Tibial nerve (tissue), 4 donors: ENCODE measurements at regions not wholly inside any gene's neighbourhood (a gene's known extent, or its start where the extent isn't known, plus 50 kb on each side); places are given as distances from the start of the nearest gene placed in this dataset.

ENCODE experiments used
- DNase-seq, 2 donors: peaks; one replicate each; pipeline ENCODE4 v3.0.0-alpha.2; 2019; ENCODE audit warnings: low spot score in 2 of 2
- H3K27ac ChIP-seq, 4 donors: fragments of 200-600 bp; sonication (generic) in 3 of 4; one replicate each; pipeline ENCODE4 v1.5.1; 2017 to 2019; ENCODE audit warnings: mild to moderate bottlenecking in 1 of 4
- H3K27me3 ChIP-seq, 2 donors: fragments of 200-600 bp; sonication (generic) in 1 of 2; one replicate each; pipeline versions ENCODE4 v1.5.1 to v1.6.0; 2017 to 2019
- H3K36me3 ChIP-seq, 3 donors: fragments of 200-600 bp; sonication (generic); one replicate each; pipeline ENCODE4 v1.5.1; 2018 to 2019
- H3K4me1 ChIP-seq, 4 donors: fragments of 200-600 bp; sonication (generic) in 3 of 4; one replicate each; pipeline ENCODE4 v1.5.1; 2017 to 2019
- H3K4me3 ChIP-seq, 4 donors: fragments of 200-600 bp; sonication (generic) in 3 of 4; one replicate each; pipeline ENCODE4 v1.5.1; 2017 to 2019; ENCODE audit warnings: mild to moderate bottlenecking in 1 of 4, moderate library complexity in 1 of 4
- H3K9me3 ChIP-seq, 4 donors: fragments of 200-600 bp; sonication (generic) in 3 of 4; one replicate each; pipeline ENCODE4 v1.5.1; 2017 to 2019
- CTCF ChIP-seq, 5 experiments: fragments of 200-600 bp in 3 of 5; fragments of 450-650 bp in 2 of 5; sonication (generic) in 3 of 5; IDR thresholded peaks; one replicate each; pipeline ENCODE4 v1.5.1; 2016 to 2019; ENCODE audit warnings: antibody characterized with exemption in 5 of 5, mild to moderate bottlenecking in 3 of 5, moderate library complexity in 2 of 5
- EP300 ChIP-seq, 2 donors: sonication (generic); formaldehyde crosslinking; IDR thresholded peaks; one replicate each; pipeline ENCODE4 v1.6.1; 2017; ENCODE audit warnings: antibody characterized with exemption in 2 of 2, mild to moderate bottlenecking in 1 of 2
- POLR2A ChIP-seq, 2 donors: fragments of 450-650 bp; IDR thresholded peaks; one replicate each; pipeline ENCODE4 v1.6.1; 2017; ENCODE audit warnings: antibody characterized with exemption in 2 of 2, mild to moderate bottlenecking in 2 of 2, moderate library complexity in 2 of 2
- WGBS, 2 donors: methylation state at CpG; one replicate each; pipeline ENCODE4 v1.1.5; 2018; 5-methylcytosine and 5-hydroxymethylcytosine counted together

- no peak overlapping the region for H3K27ac ChIP-seq
- no peaks in the 10 kb centered on the region for H3K27me3 ChIP-seq
- H3K4me1 ChIP-seq, result no peaks in the 10 kb centered on the region
- TF ChIP-seq EP300 (IDR thresholded peaks at IDR 0.05) (no peak), CTCF (IDR thresholded peaks at IDR 0.05) (no peak), POLR2A (IDR thresholded peaks at IDR 0.05) (no peak)
- no peak overlapping the region for H3K4me3 ChIP-seq
- DNase-seq, result no peak
- WGBS, 2 donors, result 76 to 82% methylated on average over 1 of the region's 1 CpG
- no peaks in the 10 kb centered on the region for H3K36me3 ChIP-seq
- H3K9me3 ChIP-seq, result peaks cover 0 to 4% (median 0%) of the 10 kb centered on the region in 4 donors
These were observed 204.4 kb upstream of the CDH10 start for GRCh38 chr5:24849210-24849609.

- H3K27me3 ChIP-seq, result no peaks in the 10 kb centered on the region
- TF ChIP-seq POLR2A (IDR thresholded peaks at IDR 0.05), result no peak
- TF ChIP-seq CTCF (IDR thresholded peaks at IDR 0.05), result no peak
- no peak for TF ChIP-seq EP300 (IDR thresholded peaks at IDR 0.05)
- WGBS, 2 donors, result 81 to 90% methylated on average over 5 of the region's 5 CpGs
- no peak for DNase-seq
- H3K27ac ChIP-seq, result no peak overlapping the region
- H3K9me3 ChIP-seq, result no peaks in the 10 kb centered on the region
- no peak overlapping the region for H3K4me3 ChIP-seq
- H3K4me1 ChIP-seq, result no peaks in the 10 kb centered on the region
- no peaks in the 10 kb centered on the region for H3K36me3 ChIP-seq
These were observed 187.2 kb upstream of the CDH10 start for GRCh38 chr5:24831989-24832388.

- Histone ChIP-seq H3K4me1 (no peaks in the 10 kb centered on the region), H3K27ac (no peak overlapping the region), H3K27me3 (no peaks in the 10 kb centered on the region), H3K36me3 (no peaks in the 10 kb centered on the region), H3K9me3 (no peaks in the 10 kb centered on the region), H3K4me3 (no peak overlapping the region)
- TF ChIP-seq POLR2A (IDR thresholded peaks at IDR 0.05) (no peak), EP300 (IDR thresholded peaks at IDR 0.05) (no peak), CTCF (IDR thresholded peaks at IDR 0.05) (no peak)
- WGBS, 2 donors, result 83 to 100% methylated on average over 1 of the region's 1 CpG
- DNase-seq, result no peak
These were observed 178.8 kb upstream of the CDH10 start for GRCh38 chr5:24823625-24824024.

- TF ChIP-seq POLR2A (IDR thresholded peaks at IDR 0.05) (no peak), CTCF (IDR thresholded peaks at IDR 0.05) (no peak), EP300 (IDR thresholded peaks at IDR 0.05) (no peak)
- DNase-seq, result no peak
- no peaks in the 10 kb centered on the region for H3K4me1 ChIP-seq
- H3K4me3 ChIP-seq, result no peak overlapping the region
- WGBS, 2 donors, result 49 to 55% methylated on average over 2 of the region's 2 CpGs
- H3K36me3 ChIP-seq, result no peaks in the 10 kb centered on the region
- H3K27me3 ChIP-seq, result no peaks in the 10 kb centered on the region
- H3K27ac ChIP-seq, result no peak overlapping the region
- H3K9me3 ChIP-seq, result no peaks in the 10 kb centered on the region
These were observed 175.1 kb upstream of the CDH10 start for GRCh38 chr5:24819841-24820240.

- Histone ChIP-seq H3K4me3 (no peak overlapping the region), H3K27ac (no peak overlapping the region), H3K27me3 (no peaks in the 10 kb centered on the region), H3K9me3 (no peaks in the 10 kb centered on the region), H3K4me1 (no peaks in the 10 kb centered on the region), H3K36me3 (no peaks in the 10 kb centered on the region)
- DNase-seq, result no peak
- WGBS, 2 donors, result 78 to 83% methylated on average over 3 of the region's 3 CpGs
- no peak for TF ChIP-seq CTCF (IDR thresholded peaks at IDR 0.05)
These were observed 173.2 kb upstream of the CDH10 start for GRCh38 chr5:24817966-24818365.
